ENCODE measurements at regions not wholly inside any gene's neighbourhood (a gene's known extent, or its start where the extent isn't known, plus 50 kb on each side); places are given as distances from the start of the nearest gene placed in this dataset.

GRCh38 chrX:147217334-147217733 is 402.8 kb upstream of the CXorf51A start:
- TF ChIP-seq CTCF (IDR thresholded peaks at IDR 0.05) (no peak), RELA (CRISPR knock-in tag; IDR thresholded peaks at IDR 0.05; ENCODE audit: borderline replicate concordance) (no peak)
